Liver (tissue), 3 donors: ENCODE measurements at regions not wholly inside any gene's neighbourhood (a gene's known extent, or its start where the extent isn't known, plus 50 kb on each side); places are given as distances from the start of the nearest gene placed in this dataset.
"Not testable (repeated sequence)": the region's sequence is repeated elsewhere in the genome, so short reads cannot be mapped to it uniquely, and the experiment has no call there.

Source experiments
- EGR1 ChIP-seq, 2 donors: IDR thresholded peaks; 2 replicates each; pipeline ENCODE4 v1.6.1; 2016 to 2018; ENCODE audit warnings: antibody characterized with exemption in 2 of 2, low read depth in 2 of 2
- RAD21 ChIP-seq, 2 donors: IDR thresholded peaks; 2 replicates each; pipeline ENCODE4 v1.6.1; 2016; ENCODE audit warnings: antibody characterized with exemption in 2 of 2, mild to moderate bottlenecking in 2 of 2
- RXRA ChIP-seq, 2 donors: IDR thresholded peaks; 2 replicates each; pipeline ENCODE4 v1.6.1; 2017 to 2018; ENCODE audit warnings: antibody characterized with exemption in 2 of 2, mild to moderate bottlenecking in 1 of 2
- TAF1 ChIP-seq: conservative IDR thresholded peaks from 2 replicates; pipeline ENCODE4 v1.6.1; 2016; ENCODE audit warnings: antibody characterized with exemption, mild to moderate bottlenecking
- YY1 ChIP-seq: IDR thresholded peaks from 2 replicates; pipeline ENCODE4 v1.6.1; 2016; ENCODE audit warnings: antibody characterized with exemption, mild to moderate bottlenecking
- TF ChIP-seq, protein P1 (sequence below): fragments of 150-350 bp; IDR thresholded peaks from 2 replicates; pipeline ENCODE4 v1.5.1; 2017; ENCODE audit warnings: improper control_type of control experiment, low read depth, low read length; ENCODE audit not compliant: missing input control
- TF ChIP-seq, protein P2 (sequence below): IDR thresholded peaks from 2 replicates; pipeline ENCODE4 v1.6.1; 2016; ENCODE audit warnings: antibody characterized with exemption, mild to moderate bottlenecking
- TF ChIP-seq, protein P3 (sequence below): IDR thresholded peaks from 2 replicates; pipeline ENCODE4 v1.6.1; 2016; ENCODE audit warnings: antibody characterized with exemption
- donor health status: healthy.
- donor health status: healthy.

DNA sequence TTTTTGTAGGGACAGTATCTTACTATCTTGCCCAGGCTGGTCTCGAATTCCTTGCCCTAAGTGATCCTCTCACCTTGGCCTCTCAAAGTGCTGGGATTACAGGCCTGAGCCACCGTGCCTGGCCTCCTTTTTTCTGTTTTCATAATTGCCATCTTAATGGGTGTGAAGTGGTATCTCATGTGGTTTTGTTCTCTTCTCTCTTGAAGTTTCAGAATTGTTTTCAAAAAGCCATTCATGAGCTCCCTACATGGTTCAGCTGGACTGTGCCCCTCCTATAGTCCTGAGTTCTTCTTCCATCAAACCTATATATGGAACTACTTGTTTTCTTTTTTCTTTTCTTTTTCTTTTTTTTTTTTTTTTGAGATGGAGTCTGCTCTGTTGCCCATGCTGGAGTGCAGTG is 60.3 kb downstream of the NPIPB11 start:
- TF ChIP-seq, protein P1, sequence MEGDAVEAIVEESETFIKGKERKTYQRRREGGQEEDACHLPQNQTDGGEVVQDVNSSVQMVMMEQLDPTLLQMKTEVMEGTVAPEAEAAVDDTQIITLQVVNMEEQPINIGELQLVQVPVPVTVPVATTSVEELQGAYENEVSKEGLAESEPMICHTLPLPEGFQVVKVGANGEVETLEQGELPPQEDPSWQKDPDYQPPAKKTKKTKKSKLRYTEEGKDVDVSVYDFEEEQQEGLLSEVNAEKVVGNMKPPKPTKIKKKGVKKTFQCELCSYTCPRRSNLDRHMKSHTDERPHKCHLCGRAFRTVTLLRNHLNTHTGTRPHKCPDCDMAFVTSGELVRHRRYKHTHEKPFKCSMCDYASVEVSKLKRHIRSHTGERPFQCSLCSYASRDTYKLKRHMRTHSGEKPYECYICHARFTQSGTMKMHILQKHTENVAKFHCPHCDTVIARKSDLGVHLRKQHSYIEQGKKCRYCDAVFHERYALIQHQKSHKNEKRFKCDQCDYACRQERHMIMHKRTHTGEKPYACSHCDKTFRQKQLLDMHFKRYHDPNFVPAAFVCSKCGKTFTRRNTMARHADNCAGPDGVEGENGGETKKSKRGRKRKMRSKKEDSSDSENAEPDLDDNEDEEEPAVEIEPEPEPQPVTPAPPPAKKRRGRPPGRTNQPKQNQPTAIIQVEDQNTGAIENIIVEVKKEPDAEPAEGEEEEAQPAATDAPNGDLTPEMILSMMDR, result not testable (repeated sequence)
- TF ChIP-seq, protein P2, sequence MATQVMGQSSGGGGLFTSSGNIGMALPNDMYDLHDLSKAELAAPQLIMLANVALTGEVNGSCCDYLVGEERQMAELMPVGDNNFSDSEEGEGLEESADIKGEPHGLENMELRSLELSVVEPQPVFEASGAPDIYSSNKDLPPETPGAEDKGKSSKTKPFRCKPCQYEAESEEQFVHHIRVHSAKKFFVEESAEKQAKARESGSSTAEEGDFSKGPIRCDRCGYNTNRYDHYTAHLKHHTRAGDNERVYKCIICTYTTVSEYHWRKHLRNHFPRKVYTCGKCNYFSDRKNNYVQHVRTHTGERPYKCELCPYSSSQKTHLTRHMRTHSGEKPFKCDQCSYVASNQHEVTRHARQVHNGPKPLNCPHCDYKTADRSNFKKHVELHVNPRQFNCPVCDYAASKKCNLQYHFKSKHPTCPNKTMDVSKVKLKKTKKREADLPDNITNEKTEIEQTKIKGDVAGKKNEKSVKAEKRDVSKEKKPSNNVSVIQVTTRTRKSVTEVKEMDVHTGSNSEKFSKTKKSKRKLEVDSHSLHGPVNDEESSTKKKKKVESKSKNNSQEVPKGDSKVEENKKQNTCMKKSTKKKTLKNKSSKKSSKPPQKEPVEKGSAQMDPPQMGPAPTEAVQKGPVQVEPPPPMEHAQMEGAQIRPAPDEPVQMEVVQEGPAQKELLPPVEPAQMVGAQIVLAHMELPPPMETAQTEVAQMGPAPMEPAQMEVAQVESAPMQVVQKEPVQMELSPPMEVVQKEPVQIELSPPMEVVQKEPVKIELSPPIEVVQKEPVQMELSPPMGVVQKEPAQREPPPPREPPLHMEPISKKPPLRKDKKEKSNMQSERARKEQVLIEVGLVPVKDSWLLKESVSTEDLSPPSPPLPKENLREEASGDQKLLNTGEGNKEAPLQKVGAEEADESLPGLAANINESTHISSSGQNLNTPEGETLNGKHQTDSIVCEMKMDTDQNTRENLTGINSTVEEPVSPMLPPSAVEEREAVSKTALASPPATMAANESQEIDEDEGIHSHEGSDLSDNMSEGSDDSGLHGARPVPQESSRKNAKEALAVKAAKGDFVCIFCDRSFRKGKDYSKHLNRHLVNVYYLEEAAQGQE, result not testable (repeated sequence)
- TF ChIP-seq, protein P3, sequence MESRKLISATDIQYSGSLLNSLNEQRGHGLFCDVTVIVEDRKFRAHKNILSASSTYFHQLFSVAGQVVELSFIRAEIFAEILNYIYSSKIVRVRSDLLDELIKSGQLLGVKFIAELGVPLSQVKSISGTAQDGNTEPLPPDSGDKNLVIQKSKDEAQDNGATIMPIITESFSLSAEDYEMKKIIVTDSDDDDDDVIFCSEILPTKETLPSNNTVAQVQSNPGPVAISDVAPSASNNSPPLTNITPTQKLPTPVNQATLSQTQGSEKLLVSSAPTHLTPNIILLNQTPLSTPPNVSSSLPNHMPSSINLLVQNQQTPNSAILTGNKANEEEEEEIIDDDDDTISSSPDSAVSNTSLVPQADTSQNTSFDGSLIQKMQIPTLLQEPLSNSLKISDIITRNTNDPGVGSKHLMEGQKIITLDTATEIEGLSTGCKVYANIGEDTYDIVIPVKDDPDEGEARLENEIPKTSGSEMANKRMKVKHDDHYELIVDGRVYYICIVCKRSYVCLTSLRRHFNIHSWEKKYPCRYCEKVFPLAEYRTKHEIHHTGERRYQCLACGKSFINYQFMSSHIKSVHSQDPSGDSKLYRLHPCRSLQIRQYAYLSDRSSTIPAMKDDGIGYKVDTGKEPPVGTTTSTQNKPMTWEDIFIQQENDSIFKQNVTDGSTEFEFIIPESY, result not testable (repeated sequence)
- not testable (repeated sequence) for TF ChIP-seq TAF1; EGR1 (IDR thresholded peaks at IDR 0.05; ENCODE audit: low read depth in 2 of 2); RAD21 (IDR thresholded peaks at IDR 0.05); YY1; RXRA (IDR thresholded peaks at IDR 0.05)
